Stomach smooth muscle (tissue), 2 donors: ENCODE measurements at regions not wholly inside any gene's neighbourhood (a gene's known extent, or its start where the extent isn't known, plus 50 kb on each side); places are given as distances from the start of the nearest gene placed in this dataset.

Experiments used
- H3K27ac ChIP-seq: one replicate; pipeline ENCODE4 v1.7.0; 2013; ENCODE audit warnings: mild to moderate bottlenecking, low read length, inconsistent platforms
- H3K27me3 ChIP-seq, 2 donors: one replicate each; pipeline ENCODE4 v1.7.0; 2013; ENCODE audit warnings: low read length in 2 of 2; ENCODE audit not compliant: insufficient read depth in 2 of 2, control insufficient read depth in 1 of 2
- H3K36me3 ChIP-seq, 2 donors: one replicate each; pipeline ENCODE4 v1.7.0; 2013; ENCODE audit warnings: low read length in 2 of 2; ENCODE audit not compliant: control insufficient read depth in 2 of 2, insufficient read depth in 2 of 2
- H3K4me1 ChIP-seq: one replicate; pipeline ENCODE4 v1.7.0; 2013; ENCODE audit warnings: low read length; ENCODE audit not compliant: control insufficient read depth, insufficient read depth
- H3K4me3 ChIP-seq, 2 donors: one replicate each; pipeline ENCODE4 v1.7.0; 2013; ENCODE audit warnings: low read length in 2 of 2
- H3K9ac ChIP-seq, 2 donors: one replicate each; pipeline ENCODE4 v1.7.0; 2013; ENCODE audit warnings: low read length in 2 of 2, mild to moderate bottlenecking in 1 of 2
- H3K9me3 ChIP-seq, 2 donors: one replicate each; pipeline ENCODE4 v1.7.0; 2013; ENCODE audit warnings: low read length in 2 of 2; ENCODE audit not compliant: control insufficient read depth in 2 of 2
- donor health status: healthy.
- donor health status: Pancreatic carcinoma.

DNA sequence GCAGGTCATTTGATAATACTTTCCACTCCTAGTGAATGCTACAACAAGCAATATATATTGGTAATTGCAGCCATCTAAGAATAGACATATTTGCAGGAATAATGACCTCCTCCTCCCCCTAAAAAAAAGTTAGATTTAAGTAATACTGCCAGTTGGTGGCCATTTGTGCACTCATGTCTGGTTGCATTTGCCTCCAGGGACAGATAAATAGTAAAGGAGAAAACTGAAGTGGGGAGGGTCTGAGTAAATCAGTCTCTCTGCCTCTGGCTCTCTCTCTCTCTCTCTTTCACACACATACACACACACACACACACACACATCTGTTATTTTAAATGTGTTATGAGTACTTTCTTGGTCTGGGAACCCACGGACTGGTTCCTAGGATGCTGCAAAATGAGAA, 125.5 kb upstream of the UQCRFS1 start:
- Histone ChIP-seq H3K27me3 (peaks cover 0 to 2% of the 10 kb centered on the region in 2 donors), H3K4me1 (no peaks in the 10 kb centered on the region), H3K36me3 (no peaks in the 10 kb centered on the region), H3K9ac (no peak overlapping the region), H3K4me3 (no peak overlapping the region), H3K27ac (no peak overlapping the region), H3K9me3 (peaks cover 7 to 8% of the 10 kb centered on the region in 2 donors)

DNA sequence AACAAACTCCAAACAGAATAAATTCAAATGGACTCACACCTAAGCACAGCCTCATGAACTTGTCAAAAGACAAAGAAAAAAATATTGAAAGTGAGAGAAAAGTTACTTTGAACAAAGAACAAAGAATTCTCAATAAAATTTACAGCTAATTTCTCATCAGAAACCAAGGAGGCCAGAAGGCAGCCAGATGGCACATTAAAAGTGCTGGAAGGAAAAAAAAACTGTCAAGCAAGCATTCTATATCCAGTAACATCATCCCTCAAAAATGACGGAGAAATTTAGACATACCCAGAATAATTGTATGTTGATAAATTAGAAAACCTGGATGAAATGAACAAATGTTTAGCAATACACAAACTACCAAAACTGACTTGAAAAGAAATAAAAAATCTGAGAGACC, 129.8 kb upstream of the UQCRFS1 start:
- Histone ChIP-seq H3K27ac (no peak overlapping the region), H3K9ac (no peak overlapping the region), H3K4me3 (no peak overlapping the region), H3K4me1 (no peaks in the 10 kb centered on the region), H3K27me3 (no peaks in the 10 kb centered on the region), H3K9me3 (peaks cover 4 to 15% of the 10 kb centered on the region in 2 donors), H3K36me3 (no peaks in the 10 kb centered on the region)

DNA sequence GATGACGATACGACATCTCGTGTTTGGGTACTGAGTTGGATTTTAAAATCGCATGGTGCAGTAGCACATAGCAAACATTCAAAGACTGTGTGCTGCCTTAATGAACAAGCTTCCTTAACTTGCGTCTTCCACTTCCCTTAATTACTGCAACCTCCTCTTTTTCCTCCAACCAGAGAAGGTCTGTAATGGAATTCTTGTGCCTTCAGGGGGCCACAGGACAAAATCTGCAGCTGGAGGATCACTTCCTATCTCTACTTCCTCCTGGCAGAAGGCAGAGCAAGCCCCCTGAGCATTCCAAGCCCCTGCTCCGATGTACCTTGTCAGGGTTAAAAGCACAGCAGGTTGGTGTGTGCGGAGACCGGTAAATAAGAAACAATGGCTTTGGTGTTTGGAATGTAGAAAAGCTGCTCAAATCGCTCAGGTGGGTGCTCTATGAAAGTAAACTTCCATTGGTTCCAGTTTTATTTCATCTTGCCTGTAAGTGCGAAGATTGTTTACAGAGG, 151.3 kb upstream of the UQCRFS1 start:
- Histone ChIP-seq H3K36me3 (no peaks in the 10 kb centered on the region), H3K4me3 (no peak overlapping the region), H3K4me1 (no peaks in the 10 kb centered on the region), H3K9ac (no peak overlapping the region), H3K9me3 (peaks cover 0 to 4% of the 10 kb centered on the region in 2 donors), H3K27me3 (peaks cover 5 to 6% of the 10 kb centered on the region in 2 donors), H3K27ac (no peak overlapping the region)

DNA sequence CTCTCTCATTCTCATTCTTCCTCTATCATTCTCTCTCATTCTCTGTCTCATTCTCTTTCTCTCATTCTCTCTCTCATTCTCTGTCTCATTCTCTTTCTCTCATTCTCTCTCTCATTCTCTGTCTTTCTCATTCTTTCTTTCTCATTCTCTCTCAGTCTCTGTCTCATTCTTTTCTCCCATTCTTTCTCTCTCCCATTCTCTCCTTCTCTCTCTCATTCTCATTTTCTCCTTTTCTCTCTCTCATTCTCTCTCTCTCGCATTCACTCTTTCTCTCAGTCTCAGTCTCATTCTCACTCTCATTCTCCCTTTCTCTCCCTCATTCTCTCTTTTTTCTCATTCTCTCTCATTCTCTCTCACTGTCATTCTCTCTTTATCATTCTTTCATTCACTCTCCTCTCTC, 152.0 kb upstream of the UQCRFS1 start:
- no peaks in the 10 kb centered on the region for H3K36me3 ChIP-seq
- H3K9me3 ChIP-seq, result peaks cover 0 to 4% of the 10 kb centered on the region in 2 donors
- no peaks in the 10 kb centered on the region for H3K4me1 ChIP-seq
- no peak overlapping the region for H3K4me3 ChIP-seq
- H3K27me3 ChIP-seq, result peaks cover 5 to 6% of the 10 kb centered on the region in 2 donors
- H3K9ac ChIP-seq, result no peak overlapping the region
- no peak overlapping the region for H3K27ac ChIP-seq

DNA sequence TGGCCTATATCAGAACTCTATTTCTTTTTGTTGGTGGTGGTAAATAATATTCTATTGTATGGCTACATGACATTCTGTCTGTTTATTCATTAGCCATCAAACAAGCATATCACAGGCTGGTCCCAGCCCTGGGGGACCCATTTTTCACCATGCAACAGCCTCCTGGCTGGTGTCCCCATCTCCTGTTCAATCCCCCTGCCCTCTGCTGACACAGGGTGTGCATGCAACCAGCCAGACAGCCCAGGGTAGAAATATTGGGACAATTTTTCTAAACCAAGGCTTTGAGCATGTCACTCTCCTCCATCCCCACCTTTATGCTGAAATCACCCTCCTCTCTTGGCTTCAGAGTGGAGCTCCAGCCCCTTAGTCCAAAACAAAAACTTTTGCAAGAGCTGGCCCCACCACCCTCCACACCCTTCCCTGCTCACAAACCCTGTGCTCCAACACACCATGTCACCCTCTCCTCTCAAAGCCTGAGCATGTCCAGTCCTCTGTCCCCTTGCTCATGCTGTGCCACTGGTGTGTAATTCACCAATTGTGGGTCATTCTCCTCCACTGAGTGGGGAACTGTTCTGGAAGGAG, 153.0 kb upstream of the UQCRFS1 start:
- Histone ChIP-seq H3K4me1 (no peaks in the 10 kb centered on the region), H3K27me3 (peaks cover 6 to 7% of the 10 kb centered on the region in 2 donors)

DNA sequence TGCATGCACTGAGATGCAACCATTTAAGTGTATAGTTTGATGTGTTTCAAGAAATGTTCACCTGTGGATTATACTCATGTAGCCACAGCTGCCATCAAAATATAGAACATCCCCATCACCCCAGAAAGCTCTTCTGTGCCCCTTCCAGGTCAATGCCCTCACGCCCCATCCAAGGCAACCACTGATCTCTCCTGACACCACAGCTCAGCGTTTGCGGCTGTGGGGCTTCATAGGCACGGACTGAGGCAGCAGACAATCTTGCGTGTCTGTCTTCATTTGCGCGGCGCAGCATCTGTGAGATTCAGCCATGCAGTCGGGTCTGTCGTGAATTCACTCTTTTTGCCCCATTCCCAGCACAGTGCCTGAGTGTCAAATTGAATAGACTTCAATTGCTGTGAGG, 153.8 kb upstream of the UQCRFS1 start:
- Histone ChIP-seq H3K27me3 (peaks cover 6 to 7% of the 10 kb centered on the region in 2 donors), H3K27ac (no peak overlapping the region), H3K36me3 (no peaks in the 10 kb centered on the region), H3K4me3 (no peak overlapping the region), H3K9me3 (peaks cover 0 to 4% of the 10 kb centered on the region in 2 donors), H3K4me1 (no peaks in the 10 kb centered on the region), H3K9ac (no peak overlapping the region)

More for the DNA sequence above, 153.0 kb upstream of the UQCRFS1 start:
- H3K4me3 ChIP-seq, result no peak overlapping the region
- no peak overlapping the region for H3K9ac ChIP-seq
- H3K9me3 ChIP-seq, result peaks cover 0 to 4% of the 10 kb centered on the region in 2 donors
- no peaks in the 10 kb centered on the region for H3K36me3 ChIP-seq
- no peak overlapping the region for H3K27ac ChIP-seq

DNA sequence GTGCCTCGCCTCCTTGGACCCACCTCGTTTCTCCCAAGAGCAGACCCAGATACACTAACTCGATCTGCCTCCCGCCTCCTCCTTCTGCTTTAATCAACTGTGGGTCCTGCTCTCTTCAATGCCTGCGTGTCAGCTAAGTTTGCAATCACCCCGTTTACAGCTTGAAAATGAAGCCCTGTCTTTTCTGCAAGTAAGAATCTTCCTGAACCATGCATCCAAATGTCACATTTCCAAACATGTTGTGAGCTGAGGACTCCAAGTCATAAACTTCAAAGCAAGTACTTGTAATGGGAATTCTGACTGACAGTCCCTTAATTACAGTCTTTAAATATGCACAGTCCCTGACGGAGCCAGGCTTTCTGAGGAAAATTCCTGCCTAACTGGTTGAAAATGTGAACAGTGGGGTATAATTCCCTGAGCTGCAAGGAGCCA, 154.9 kb upstream of the UQCRFS1 start:
- Histone ChIP-seq H3K4me3 (no peak overlapping the region), H3K27ac (no peak overlapping the region), H3K9ac (no peak overlapping the region), H3K36me3 (no peaks in the 10 kb centered on the region), H3K9me3 (peaks cover 0 to 4% of the 10 kb centered on the region in 2 donors), H3K4me1 (no peaks in the 10 kb centered on the region), H3K27me3 (peaks cover 6 to 10% of the 10 kb centered on the region in 2 donors)

DNA sequence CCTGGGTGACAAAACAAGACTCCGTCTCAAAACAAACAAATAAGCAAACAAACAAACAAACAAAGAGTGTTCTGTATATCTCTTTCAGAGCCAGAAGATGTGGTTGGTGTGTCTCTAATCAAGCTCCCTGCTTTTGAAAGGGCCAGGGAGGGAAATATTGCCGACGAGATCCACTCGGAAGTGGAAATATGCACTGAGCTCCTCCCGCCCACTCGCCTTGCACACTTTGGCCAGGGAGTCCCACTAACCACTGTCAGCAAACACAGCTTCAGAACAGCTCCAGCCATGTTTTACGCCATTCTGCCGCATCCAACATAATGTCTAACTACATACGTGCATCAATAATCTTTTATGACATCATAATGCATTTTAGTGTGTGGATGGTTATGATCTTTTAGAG, 155.5 kb upstream of the VSTM2B start:
- Histone ChIP-seq H3K9ac (no peak overlapping the region), H3K36me3 (no peaks in the 10 kb centered on the region), H3K27me3 (peaks cover 6 to 15% of the 10 kb centered on the region in 2 donors), H3K9me3 (peaks cover 0 to 4% of the 10 kb centered on the region in 2 donors), H3K4me1 (no peaks in the 10 kb centered on the region), H3K4me3 (no peak overlapping the region), H3K27ac (no peak overlapping the region)

DNA sequence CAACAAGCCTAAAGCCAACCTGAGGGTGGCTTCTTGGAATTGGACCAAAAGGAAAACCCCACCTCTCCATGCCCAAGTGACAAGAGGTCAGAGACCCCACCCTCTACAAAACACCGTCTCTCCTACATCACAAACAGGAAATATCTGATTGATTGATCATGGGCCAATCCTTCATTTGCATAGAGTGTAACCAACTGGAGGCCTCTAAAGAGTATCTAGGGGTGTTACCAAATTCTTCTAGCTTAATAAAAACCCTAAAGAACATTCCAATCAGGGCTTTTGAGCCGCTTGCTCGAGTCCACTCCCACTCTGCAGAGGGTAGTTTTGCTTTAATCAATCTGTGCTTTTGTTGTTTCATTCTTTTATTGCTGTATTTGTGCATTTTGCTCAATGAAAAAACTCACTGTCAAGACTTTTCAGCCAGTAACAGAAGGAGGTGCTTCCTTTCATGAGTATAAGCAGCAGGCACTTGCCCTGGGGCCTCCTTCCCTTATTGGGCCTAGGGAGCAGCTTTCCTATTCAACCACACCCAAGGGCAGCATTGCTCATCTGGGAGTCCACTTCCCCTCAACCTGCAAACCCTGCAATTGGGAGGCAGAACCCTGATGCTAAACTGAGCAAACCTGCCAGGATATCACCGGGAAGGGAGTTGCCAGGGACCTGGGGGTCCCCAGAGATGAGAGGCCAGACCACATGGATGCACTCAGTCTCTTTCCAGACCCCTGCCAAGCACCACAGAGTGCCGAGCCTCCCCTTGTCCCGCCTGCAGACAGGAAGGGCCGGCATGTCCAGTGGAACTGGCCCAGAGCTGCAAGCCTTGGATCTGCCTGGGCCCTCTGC, 154.3 kb upstream of the VSTM2B start:
- peaks cover 0 to 13% of the 10 kb centered on the region in 2 donors for H3K27me3 ChIP-seq
- no peak overlapping the region for H3K27ac ChIP-seq
- H3K4me3 ChIP-seq, result no peak overlapping the region
- no peak overlapping the region for H3K9ac ChIP-seq
- H3K9me3 ChIP-seq, result no peaks in the 10 kb centered on the region
- H3K36me3 ChIP-seq, result no peaks in the 10 kb centered on the region
- H3K4me1 ChIP-seq, result no peaks in the 10 kb centered on the region

DNA sequence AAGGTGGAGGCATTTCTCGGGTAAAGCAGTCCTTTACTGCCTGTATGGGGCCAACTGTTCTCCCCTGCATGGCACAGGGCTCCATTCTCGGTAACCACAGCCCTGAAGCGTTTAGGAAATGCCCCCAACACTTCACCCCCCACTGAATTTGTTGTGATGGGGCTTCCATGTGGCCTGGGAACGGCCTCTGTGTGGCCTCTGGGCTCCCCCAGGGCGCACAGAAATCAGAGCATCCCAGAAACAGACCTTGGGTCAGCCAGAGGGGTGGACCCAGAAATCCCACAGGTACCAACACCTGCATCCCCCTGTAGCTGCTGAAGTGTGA, 153.7 kb upstream of the VSTM2B start:
- Histone ChIP-seq H3K27ac (no peak overlapping the region), H3K9ac (no peak overlapping the region), H3K36me3 (no peaks in the 10 kb centered on the region), H3K27me3 (peaks cover 0 to 13% of the 10 kb centered on the region in 2 donors), H3K4me3 (no peak overlapping the region), H3K4me1 (no peaks in the 10 kb centered on the region), H3K9me3 (no peaks in the 10 kb centered on the region)

DNA sequence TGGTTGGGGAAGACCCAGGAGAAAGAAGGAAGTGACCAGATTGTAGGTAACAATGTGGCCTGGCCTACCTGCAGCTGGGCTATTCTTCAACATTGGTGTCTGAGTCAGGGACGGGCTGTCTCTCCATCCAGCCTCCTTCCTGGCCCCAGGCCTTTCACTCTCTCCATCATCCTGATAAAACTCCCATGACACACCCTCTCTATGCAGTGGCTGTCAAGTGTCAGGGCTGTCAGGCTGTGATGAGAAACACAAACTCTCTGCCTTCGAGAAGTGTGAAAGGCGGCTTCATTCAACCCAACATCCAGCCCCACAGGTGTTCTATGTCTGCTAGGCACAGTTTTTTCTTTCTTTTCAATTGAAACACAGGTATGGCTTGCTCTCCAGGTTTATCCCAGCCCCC, 153.3 kb upstream of the VSTM2B start:
- H3K36me3 ChIP-seq, result no peaks in the 10 kb centered on the region
- no peaks in the 10 kb centered on the region for H3K9me3 ChIP-seq
- H3K4me1 ChIP-seq, result no peaks in the 10 kb centered on the region
- H3K27me3 ChIP-seq, result peaks cover 0 to 13% of the 10 kb centered on the region in 2 donors
- no peak overlapping the region for H3K27ac ChIP-seq
- no peak overlapping the region for H3K4me3 ChIP-seq
- no peak overlapping the region for H3K9ac ChIP-seq
